Heart left ventricle (tissue), 16 donors: ENCODE measurements at regions not wholly inside any gene's neighbourhood (a gene's known extent, or its start where the extent isn't known, plus 50 kb on each side); places are given as distances from the start of the nearest gene placed in this dataset.

ENCODE experiments used
- ATAC-seq, 4 donors: fragments of 200-7000 bp; cut with Tn5 transposase; one replicate each; pipeline ENCODE4 v1.9.1; 2020 to 2022; ENCODE audit warnings: moderate library complexity in 4 of 4, mild to moderate bottlenecking in 3 of 4, moderate number of reproducible peaks in 1 of 4
- DNase-seq, 5 donors: peaks; one replicate each; pipeline ENCODE4 v3.0.0-alpha.2; 2020
- H3K27ac ChIP-seq, 12 donors: fragments of 200-600 bp; sonication (generic) in 4 of 12; one replicate each; pipeline versions ENCODE4 v1.5.0 to v1.8.0; 2016 to 2022; ENCODE audit warnings: mild to moderate bottlenecking in 2 of 12
- H3K27me3 ChIP-seq, 9 donors: fragments of 200-600 bp; sonication (generic) in 2 of 9; one replicate each; pipeline versions ENCODE4 v1.5.1 to v1.8.0; 2016 to 2022; ENCODE audit warnings: mild to moderate bottlenecking in 3 of 9
- H3K36me3 ChIP-seq, 9 donors: fragments of 200-600 bp; sonication (generic) in 2 of 9; one replicate each; pipeline versions ENCODE4 v1.5.0 to v1.8.0; 2018 to 2022; ENCODE audit warnings: mild to moderate bottlenecking in 2 of 9
- H3K4me1 ChIP-seq, 12 donors: fragments of 200-600 bp; sonication (generic) in 4 of 12; one replicate each; pipeline versions ENCODE4 v1.5.0 to v1.8.0; 2016 to 2022; ENCODE audit warnings: mild to moderate bottlenecking in 3 of 12
- H3K4me3 ChIP-seq, 12 donors: fragments of 200-600 bp; sonication (generic) in 4 of 12; one replicate each; pipeline versions ENCODE4 v1.5.0 to v1.8.0; 2017 to 2022; ENCODE audit warnings: mild to moderate bottlenecking in 9 of 12, moderate library complexity in 4 of 12
- H3K9me3 ChIP-seq, 12 donors: fragments of 200-600 bp; sonication (generic) in 4 of 12; one replicate each; pipeline versions ENCODE4 v1.5.0 to v1.8.0; 2016 to 2022; ENCODE audit warnings: mild to moderate bottlenecking in 1 of 12
- CTCF ChIP-seq, 12 donors: fragments of 200-600 bp; sonication (generic) in 4 of 12; IDR thresholded peaks; one replicate each; pipeline versions ENCODE4 v1.5.0 to v1.8.0; 2018 to 2022; ENCODE audit warnings: antibody characterized with exemption in 12 of 12, mild to moderate bottlenecking in 5 of 12
- POLR2A ChIP-seq, 2 donors: fragments of 450-650 bp; IDR thresholded peaks; one replicate each; pipeline ENCODE4 v1.6.1; 2017; ENCODE audit warnings: antibody characterized with exemption in 2 of 2, mild to moderate bottlenecking in 2 of 2, moderate library complexity in 2 of 2
- WGBS, 4 donors: extraction: QIAGEN DNeasy Blood & Tissue Kit in 2 of 4; methylation state at CpG; one replicate each; pipeline versions ENCODE4 v1.1.5 to v1.1.7; 2013 to 2018; 5-methylcytosine and 5-hydroxymethylcytosine counted together
- intact Hi-C, 10 donors: fragments of 100-400 bp; cut with DNase I; formaldehyde crosslinking; loops; one replicate each; pipeline versions ENCODE4 v1.11.1 to v1.14.2; 2022
- donor health status: ischemic (EF 13 %, LVEDD 7.1; RV severe dilation, severe dysfunction).
- donor health status: healthy with polysubstance abuse.
- donor health status: DM: no; HTN: yes; CAD: no.
- donor health status: DM: no; HTN: no; CAD: no.
- donor health status: ischemic (EF 25% LVEDD 6.9; RV normal size, moderate dysfunction).
- donor health status: ischemic (EF 25% LVEDD 5.7; RV mildly dilated, moderate dysfunction).
- donor health status: healthy.
- donor health status: DM: yes; HTN: yes; CAD: no.
- donor health status: ischemic (EF 35%, LVEDD 5.7; RV mildly dilated, moderate dysfunction).
- donor health status: nonischemic (EF 11% LVEDD 7.7; RV severe dilation, severe dysfunction).
- donor health status: DM: yes; HTN: yes; CAD: no.
- donor health status: PGD.
- donor health status: ischemic (EF 29% LVEDD 5.4; RV normal size, mild dysfunction).
- donor health status: nonischemic (EF 23%, LVEDD 6.1; RV moderate dilation, normal function).

- intact Hi-C loops: no loop called here
- Histone ChIP-seq H3K4me3 (no peak overlapping the region), H3K27me3 (no peaks in the 10 kb centered on the region), H3K27ac (no peak overlapping the region), H3K4me1 (no peaks in the 10 kb centered on the region), H3K9me3 (no peaks in the 10 kb centered on the region), H3K36me3 (no peaks in the 10 kb centered on the region)
- TF ChIP-seq CTCF (IDR thresholded peaks at IDR 0.05): no peak
- TF ChIP-seq POLR2A (IDR thresholded peaks at IDR 0.05): no peak
- ATAC-seq: no peak
- DNase-seq: no peak
- WGBS, 4 donors: 72 to 79% (median 76%) methylated on average over 11 of the region's 11 CpGs
These were observed 168.3 kb upstream of the VRK2 start for GRCh38 chr2:57878171-57878865.

- Histone ChIP-seq H3K4me3 (no peak overlapping the region), H3K4me1 (no peaks in the 10 kb centered on the region), H3K9me3 (no peaks in the 10 kb centered on the region), H3K36me3 (no peaks in the 10 kb centered on the region), H3K27ac (no peak overlapping the region), H3K27me3 (no peaks in the 10 kb centered on the region)
- TF ChIP-seq POLR2A (IDR thresholded peaks at IDR 0.05): no peak
- TF ChIP-seq CTCF (IDR thresholded peaks at IDR 0.05): no peak
- intact Hi-C loops: no loop called here
- WGBS, 4 donors: 80 to 95% (median 92%) methylated on average over 2 of the region's 2 CpGs
- DNase-seq (no peak), ATAC-seq (no peak)
These were observed 167.8 kb upstream of the VRK2 start for GRCh38 chr2:57878866-57879210.

GRCh38 chr2:57880446-57880845 lies 166.2 kb upstream of the VRK2 start:
- no peak for TF ChIP-seq POLR2A (IDR thresholded peaks at IDR 0.05)
- TF ChIP-seq CTCF (IDR thresholded peaks at IDR 0.05): no peak
- intact Hi-C loops: no loop called here
- H3K4me1 ChIP-seq: no peaks in the 10 kb centered on the region
- no peaks in the 10 kb centered on the region for H3K9me3 ChIP-seq
- no peak overlapping the region for H3K4me3 ChIP-seq
- DNase-seq (no peak), ATAC-seq (no peak)
- no peaks in the 10 kb centered on the region for H3K27me3 ChIP-seq
- H3K36me3 ChIP-seq: no peaks in the 10 kb centered on the region
- no peak overlapping the region for H3K27ac ChIP-seq
- WGBS, 4 donors: 59 to 72% (median 67%) methylated on average over 4 of the region's 4 CpGs

- peaks cover 0 to 3% (median 0%) of the 10 kb centered on the region in 12 donors for H3K4me1 ChIP-seq
- WGBS, 4 donors: 94 to 98% (median 96%) methylated on average over 5 of the region's 5 CpGs
- intact Hi-C loops: no loop called here
- H3K9me3 ChIP-seq: no peaks in the 10 kb centered on the region
- H3K36me3 ChIP-seq: no peaks in the 10 kb centered on the region
- DNase-seq: no peak
- no peak for TF ChIP-seq CTCF (IDR thresholded peaks at IDR 0.05)
- TF ChIP-seq POLR2A (IDR thresholded peaks at IDR 0.05): no peak
- ATAC-seq: no peak
- no peak overlapping the region for H3K27ac ChIP-seq
- no peaks in the 10 kb centered on the region for H3K27me3 ChIP-seq
- H3K4me3 ChIP-seq: no peak overlapping the region
These were observed 165.6 kb upstream of the VRK2 start for GRCh38 chr2:57880967-57881366.
